CD4-positive, alpha-beta T cell (primary cell): ENCODE measurements at regions not wholly inside any gene's neighbourhood (a gene's known extent, or its start where the extent isn't known, plus 50 kb on each side); places are given as distances from the start of the nearest gene placed in this dataset.

Experiments used
- ATAC-seq: fragments of 200-7000 bp; cut with Tn5 transposase; one replicate; pipeline ENCODE4 v1.10.0; 2022; ENCODE audit warnings: mild to moderate bottlenecking; ENCODE audit not compliant: poor library complexity
- CTCF ChIA-PET: fragments of 350-600 bp; sonication (Branson Sonifier 250); formaldehyde crosslinking; loops from one replicate; lab custom pipeline; 2021; ENCODE audit warnings: antibody characterized with exemption, inconsistent platforms; lab: Charles Lee
- POLR2A ChIA-PET: fragments of 350-600 bp; sonication (Branson Sonifier 250); formaldehyde crosslinking; loops from one replicate; lab custom pipeline; 2021; ENCODE audit warnings: antibody characterized with exemption, inconsistent platforms; lab: Charles Lee
- DNase-seq, 14 experiments: peaks; one replicate each; pipeline ENCODE4 v3.0.0-alpha.2; 2013 to 2020; ENCODE audit warnings: mixed read lengths in 2 of 14
- H3K27ac ChIP-seq, 2 donors: one replicate each; pipeline versions ENCODE4 v1.5.1 to v1.7.0; 2013; ENCODE audit warnings: low read length in 2 of 2, low read depth in 1 of 2, mild to moderate bottlenecking in 1 of 2
- H3K27me3 ChIP-seq, 2 experiments: 1 replicate in 1 of 2; 2 replicates in 1 of 2; pipeline versions ENCODE4 v1.6.1 to v1.7.0; 2013; ENCODE audit warnings: low read length in 2 of 2, control low read depth in 1 of 2, mild to moderate bottlenecking in 1 of 2, moderate library complexity in 1 of 2; ENCODE audit not compliant: insufficient read depth in 2 of 2, control insufficient read depth in 1 of 2
- H3K36me3 ChIP-seq: one replicate; pipeline ENCODE4 v1.6.1; 2013; ENCODE audit warnings: low read length, control low read depth; ENCODE audit not compliant: insufficient read depth
- H3K4me1 ChIP-seq: one replicate; pipeline ENCODE4 v1.6.1; 2013; ENCODE audit warnings: low read length, control low read depth; ENCODE audit not compliant: insufficient read depth
- H3K4me3 ChIP-seq: one replicate; pipeline ENCODE4 v1.5.1; 2013; ENCODE audit warnings: mild to moderate bottlenecking, low read length, moderate library complexity
- H3K9me3 ChIP-seq, 2 experiments: 1 replicate in 1 of 2; 2 replicates in 1 of 2; pipeline versions ENCODE4 v1.6.1 to v1.7.0; 2013; ENCODE audit warnings: low read length in 2 of 2, mild to moderate bottlenecking in 2 of 2, control low read depth in 1 of 2, moderate library complexity in 1 of 2; ENCODE audit not compliant: control insufficient read depth in 1 of 2, insufficient read depth in 1 of 2
- H3K27ac Mint-ChIP-seq: one replicate; pipeline ENCODE4 v1.8.0; 2020; ENCODE audit warnings: mixed read lengths
- H3K27me3 Mint-ChIP-seq: one replicate; pipeline ENCODE4 v1.8.0; 2021; ENCODE audit warnings: mixed read lengths
- H3K36me3 Mint-ChIP-seq: one replicate; pipeline ENCODE4 v1.8.0; 2021; ENCODE audit warnings: low read depth, mixed read lengths
- H3K4me1 Mint-ChIP-seq: one replicate; pipeline ENCODE4 v1.8.0; 2021; ENCODE audit warnings: low read depth, mixed read lengths
- H3K4me3 Mint-ChIP-seq: one replicate; pipeline ENCODE4 v1.8.0; 2020; ENCODE audit warnings: mild to moderate bottlenecking, mixed read lengths
- H3K9me3 Mint-ChIP-seq: one replicate; pipeline ENCODE4 v1.8.0; 2020; ENCODE audit warnings: mixed read lengths
- intact Hi-C, 2 experiments: fragments of 100-400 bp; cut with DNase I in 1 of 2; cut with micrococcal nuclease in 1 of 2; formaldehyde crosslinking; loops; one replicate each; pipeline versions ENCODE4 v1.15.1 to v1.9.0; 2023 to 2025; cut with DNase I, micrococcal nuclease
- TF ChIP-seq, protein P1 (sequence below): fragments of 200-600 bp; IDR thresholded peaks from one replicate; pipeline ENCODE4 v1.8.0; 2022; ENCODE audit warnings: antibody characterized with exemption, mild to moderate bottlenecking

DNA sequence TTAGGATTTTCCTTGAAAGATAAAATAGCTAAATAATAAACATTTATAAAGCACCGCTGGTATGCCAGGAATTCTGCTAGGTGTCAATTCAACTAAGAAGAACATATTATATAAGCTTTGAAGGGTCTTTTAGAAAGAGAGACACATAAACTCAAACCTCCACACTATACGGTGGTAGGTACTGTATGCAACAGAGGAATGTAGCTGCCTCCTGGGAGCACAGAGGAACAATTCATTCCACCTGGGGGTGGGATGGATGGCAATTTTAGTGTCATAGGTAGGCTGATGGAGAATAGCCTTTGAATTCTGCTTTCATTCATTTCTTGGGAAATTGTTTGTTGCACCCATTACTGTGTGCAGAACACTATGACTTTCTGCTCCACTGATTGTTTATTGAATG lies 447.1 kb upstream of the MAP3K7 start:
- no peaks in the 10 kb centered on the region for H3K4me1 Mint-ChIP-seq
- POLR2A ChIA-PET: no interaction called here

DNA sequence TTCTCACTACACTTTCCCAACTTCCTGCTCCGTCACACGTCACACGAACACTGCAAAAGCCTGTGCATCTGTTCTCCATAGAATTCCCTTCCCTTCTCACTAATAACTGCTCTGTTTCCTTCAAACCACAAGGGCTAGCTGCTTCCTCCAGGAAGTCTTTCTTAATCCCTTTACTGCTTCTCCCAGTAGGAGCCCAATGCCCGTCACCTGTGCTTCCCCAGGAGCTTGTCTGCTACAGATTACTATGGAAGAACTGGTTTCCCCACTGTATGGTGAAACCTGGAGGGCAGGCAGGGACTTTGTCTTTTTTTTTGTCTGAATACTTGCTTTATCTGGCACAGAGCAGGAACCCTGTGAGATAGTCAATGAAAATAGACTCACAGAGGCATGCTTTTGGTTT lies 444.7 kb upstream of the MAP3K7 start:
- H3K36me3 ChIP-seq: no peaks in the 10 kb centered on the region
- no peaks in the 10 kb centered on the region for H3K27me3 ChIP-seq
- no peaks in the 10 kb centered on the region for H3K4me1 Mint-ChIP-seq
- no peaks in the 10 kb centered on the region for H3K9me3 ChIP-seq
- intact Hi-C loops: no loop called here
- no peak overlapping the region for H3K4me3 Mint-ChIP-seq
- TF ChIP-seq, protein P1, sequence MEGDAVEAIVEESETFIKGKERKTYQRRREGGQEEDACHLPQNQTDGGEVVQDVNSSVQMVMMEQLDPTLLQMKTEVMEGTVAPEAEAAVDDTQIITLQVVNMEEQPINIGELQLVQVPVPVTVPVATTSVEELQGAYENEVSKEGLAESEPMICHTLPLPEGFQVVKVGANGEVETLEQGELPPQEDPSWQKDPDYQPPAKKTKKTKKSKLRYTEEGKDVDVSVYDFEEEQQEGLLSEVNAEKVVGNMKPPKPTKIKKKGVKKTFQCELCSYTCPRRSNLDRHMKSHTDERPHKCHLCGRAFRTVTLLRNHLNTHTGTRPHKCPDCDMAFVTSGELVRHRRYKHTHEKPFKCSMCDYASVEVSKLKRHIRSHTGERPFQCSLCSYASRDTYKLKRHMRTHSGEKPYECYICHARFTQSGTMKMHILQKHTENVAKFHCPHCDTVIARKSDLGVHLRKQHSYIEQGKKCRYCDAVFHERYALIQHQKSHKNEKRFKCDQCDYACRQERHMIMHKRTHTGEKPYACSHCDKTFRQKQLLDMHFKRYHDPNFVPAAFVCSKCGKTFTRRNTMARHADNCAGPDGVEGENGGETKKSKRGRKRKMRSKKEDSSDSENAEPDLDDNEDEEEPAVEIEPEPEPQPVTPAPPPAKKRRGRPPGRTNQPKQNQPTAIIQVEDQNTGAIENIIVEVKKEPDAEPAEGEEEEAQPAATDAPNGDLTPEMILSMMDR: no peak
- ATAC-seq (no peak), DNase-seq (no peak)
- no peak overlapping the region for H3K4me3 ChIP-seq
- no peaks in the 10 kb centered on the region for H3K9me3 Mint-ChIP-seq
- H3K4me1 ChIP-seq: no peaks in the 10 kb centered on the region
- H3K27me3 Mint-ChIP-seq: peaks cover 7% of the 10 kb centered on the region
- H3K36me3 Mint-ChIP-seq: no peaks in the 10 kb centered on the region
- H3K27ac ChIP-seq: no peak overlapping the region
- H3K27ac Mint-ChIP-seq: no peak overlapping the region
- POLR2A ChIA-PET: no interaction called here
- CTCF ChIA-PET: no interaction called here

More for the DNA sequence above, 447.1 kb upstream of the MAP3K7 start:
- Histone ChIP-seq H3K9me3 (no peaks in the 10 kb centered on the region), H3K36me3 (no peaks in the 10 kb centered on the region), H3K4me1 (no peaks in the 10 kb centered on the region), H3K27ac (no peak overlapping the region), H3K4me3 (no peak overlapping the region), H3K27me3 (no peaks in the 10 kb centered on the region)
- intact Hi-C loops: no loop called here
- no peak overlapping the region for H3K27ac Mint-ChIP-seq
- DNase-seq (no peak), ATAC-seq (no peak)
- no peaks in the 10 kb centered on the region for H3K27me3 Mint-ChIP-seq
- CTCF ChIA-PET: no interaction called here
- no peak overlapping the region for H3K4me3 Mint-ChIP-seq
- no peaks in the 10 kb centered on the region for H3K9me3 Mint-ChIP-seq
- TF ChIP-seq, protein P1: no peak
- H3K36me3 Mint-ChIP-seq: no peaks in the 10 kb centered on the region

DNA sequence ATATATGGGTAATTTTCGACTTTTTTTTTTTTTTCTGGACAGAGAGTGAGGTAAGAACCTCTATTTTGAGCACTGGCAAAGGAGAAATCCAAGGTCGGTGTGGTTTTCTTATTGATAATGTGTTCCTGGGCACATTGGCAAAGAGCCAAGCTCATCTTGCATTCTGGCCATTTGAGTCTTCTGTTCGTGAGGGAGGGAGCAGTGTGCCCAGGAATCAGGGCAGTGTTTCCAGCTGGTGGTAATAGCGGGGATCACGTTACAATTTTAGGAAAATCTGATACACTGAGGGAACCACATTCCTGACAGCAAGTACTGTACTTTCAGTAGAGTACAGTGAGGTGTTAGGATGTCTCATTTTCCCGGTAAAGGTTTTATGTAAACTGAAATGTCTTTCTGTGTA lies 442.3 kb upstream of the MAP3K7 start:
- Mint-ChIP-seq H3K27ac (no peak overlapping the region), H3K9me3 (no peaks in the 10 kb centered on the region), H3K4me3 (no peak overlapping the region), H3K27me3 (peaks cover 7% of the 10 kb centered on the region), H3K4me1 (no peaks in the 10 kb centered on the region), H3K36me3 (no peaks in the 10 kb centered on the region)
- DNase-seq (no peak), ATAC-seq (no peak)
- no peak overlapping the region for H3K4me3 ChIP-seq
- H3K4me1 ChIP-seq: no peaks in the 10 kb centered on the region
- no peaks in the 10 kb centered on the region for H3K27me3 ChIP-seq
- CTCF ChIA-PET: no interaction called here
- intact Hi-C loops: no loop called here
- H3K27ac ChIP-seq: no peak overlapping the region
- POLR2A ChIA-PET: no interaction called here
- H3K36me3 ChIP-seq: no peaks in the 10 kb centered on the region
- TF ChIP-seq, protein P1: no peak
- H3K9me3 ChIP-seq: no peaks in the 10 kb centered on the region
